ENCODE measurements at regions not wholly inside any gene's neighbourhood (a gene's known extent, or its start where the extent isn't known, plus 50 kb on each side); places are given as distances from the start of the nearest gene placed in this dataset.

GRCh38 chr14:21868442-21869046 lies 194.9 kb upstream of the OR4E1 start:
- no peaks in the 10 kb centered on the region for H3K9me3 ChIP-seq (ENCODE audit: low read depth)
- DNase-seq (ENCODE audit: low read depth in 1 of 2, low spot score in 1 of 2): peak; percentile 65 to 79
- peak; percentile 88 for TF ChIP-seq CTCF (IDR thresholded peaks at IDR 0.05; ENCODE audit: low read depth, low read length)
- H3K36me3 ChIP-seq: no peaks in the 10 kb centered on the region
- H3K27ac ChIP-seq: no peak overlapping the region
- no peaks in the 10 kb centered on the region for H3K4me1 ChIP-seq (ENCODE audit: low read depth)
- peaks cover 8% of the 10 kb centered on the region for H3K27me3 ChIP-seq
- no peak overlapping the region for H3K4me3 ChIP-seq

GRCh38 chr14:21867541-21867940 lies 193.9 kb upstream of the OR4E1 start:
- Histone ChIP-seq H3K27me3 (no peaks in the 10 kb centered on the region), H3K36me3 (no peaks in the 10 kb centered on the region), H3K4me1 (ENCODE audit: low read depth) (peaks cover 8% of the 10 kb centered on the region), H3K27ac (no peak overlapping the region), H3K4me3 (no peak overlapping the region), H3K9me3 (ENCODE audit: low read depth) (no peaks in the 10 kb centered on the region)
- no peak for TF ChIP-seq CTCF (IDR thresholded peaks at IDR 0.05; ENCODE audit: low read depth, low read length)
- DNase-seq (ENCODE audit: low read depth in 1 of 2, low spot score in 1 of 2): peak in 1 of 2 donors; percentile 55

GRCh38 chr14:21866479-21866878 lies 192.9 kb upstream of the OR4E1 start:
- no peak overlapping the region for H3K4me3 ChIP-seq

GRCh38 chr14:21863289-21863688 lies 189.7 kb upstream of the OR4E1 start:
- H3K4me3 ChIP-seq: no peak overlapping the region
- H3K27me3 ChIP-seq: no peaks in the 10 kb centered on the region
- no peaks in the 10 kb centered on the region for H3K36me3 ChIP-seq
- no peaks in the 10 kb centered on the region for H3K9me3 ChIP-seq (ENCODE audit: low read depth)
- H3K4me1 ChIP-seq (ENCODE audit: low read depth): peaks cover 27% of the 10 kb centered on the region
- DNase-seq (ENCODE audit: low read depth in 1 of 2, low spot score in 1 of 2): no peak
- peak overlapping the region; percentile 32 for H3K27ac ChIP-seq
- no peak for TF ChIP-seq CTCF (IDR thresholded peaks at IDR 0.05; ENCODE audit: low read depth, low read length)

More at GRCh38 chr14:21866479-21866878, 192.9 kb upstream of the OR4E1 start:
- no peaks in the 10 kb centered on the region for H3K36me3 ChIP-seq
- H3K4me1 ChIP-seq (ENCODE audit: low read depth): peaks cover 18% of the 10 kb centered on the region
- no peaks in the 10 kb centered on the region for H3K9me3 ChIP-seq (ENCODE audit: low read depth)
- DNase-seq (ENCODE audit: low read depth in 1 of 2, low spot score in 1 of 2): peak in 1 of 2 donors; percentile 13
- no peaks in the 10 kb centered on the region for H3K27me3 ChIP-seq
- no peak overlapping the region for H3K27ac ChIP-seq
- TF ChIP-seq CTCF (IDR thresholded peaks at IDR 0.05; ENCODE audit: low read depth, low read length): no peak

GRCh38 chr14:21861153-21861552 lies 187.5 kb upstream of the OR4E1 start:
- H3K4me3 ChIP-seq: no peak overlapping the region
- no peak overlapping the region for H3K27ac ChIP-seq
- H3K9me3 ChIP-seq (ENCODE audit: low read depth): no peaks in the 10 kb centered on the region
- no peak for DNase-seq (ENCODE audit: low read depth in 1 of 2, low spot score in 1 of 2)
- H3K4me1 ChIP-seq (ENCODE audit: low read depth): peaks cover 34% of the 10 kb centered on the region
- no peaks in the 10 kb centered on the region for H3K27me3 ChIP-seq
- no peaks in the 10 kb centered on the region for H3K36me3 ChIP-seq
- no peak for TF ChIP-seq CTCF (IDR thresholded peaks at IDR 0.05; ENCODE audit: low read depth, low read length)
